ENCODE measurements at regions not wholly inside any gene's neighbourhood (a gene's known extent, or its start where the extent isn't known, plus 50 kb on each side); places are given as distances from the start of the nearest gene placed in this dataset.

GRCh38 chr2:204152616-204153015 lies 216.1 kb downstream of the ICOS start:
- TF ChIP-seq CTCF (IDR thresholded peaks at IDR 0.05) (no peak), POLR2AphosphoS5 (IDR thresholded peaks at IDR 0.05) (no peak)

All from stomach (tissue), 4 donors.